Right lobe of liver (tissue), 6 donors: ENCODE measurements at regions not wholly inside any gene's neighbourhood (a gene's known extent, or its start where the extent isn't known, plus 50 kb on each side); places are given as distances from the start of the nearest gene placed in this dataset.

Experiments
- ATAC-seq, 4 donors: fragments of 200-7000 bp; cut with Tn5 transposase; one replicate each; pipeline ENCODE4 v1.9.1; 2020; ENCODE audit warnings: mild to moderate bottlenecking in 4 of 4, moderate library complexity in 4 of 4
- DNase-seq, 3 donors: peaks; one replicate each; pipeline ENCODE4 v3.0.0-alpha.2; 2020
- H3K27ac ChIP-seq, 3 donors: fragments of 200-600 bp; one replicate each; pipeline ENCODE4 v1.8.0; 2022
- H3K27me3 ChIP-seq, 2 donors: fragments of 200-600 bp; one replicate each; pipeline ENCODE4 v1.8.0; 2022
- H3K36me3 ChIP-seq, 4 donors: fragments of 200-600 bp; sonication (generic) in 1 of 4; one replicate each; pipeline versions ENCODE4 v1.5.1 to v1.8.0; 2017 to 2022; ENCODE audit warnings: control low read depth in 1 of 4
- H3K4me1 ChIP-seq, 4 donors: fragments of 200-600 bp; sonication (generic) in 1 of 4; one replicate each; pipeline versions ENCODE4 v1.5.1 to v1.8.0; 2017 to 2022; ENCODE audit warnings: control low read depth in 1 of 4
- H3K4me3 ChIP-seq, 3 donors: fragments of 200-600 bp; one replicate each; pipeline ENCODE4 v1.8.0; 2022
- H3K9me3 ChIP-seq, 4 donors: fragments of 200-600 bp; sonication (generic) in 1 of 4; one replicate each; pipeline versions ENCODE4 v1.5.1 to v1.8.0; 2017 to 2022; ENCODE audit warnings: control low read depth in 1 of 4
- CTCF ChIP-seq, 4 donors: fragments of 200-600 bp in 3 of 4; fragments of 450-650 bp in 1 of 4; IDR thresholded peaks; one replicate each; pipeline versions ENCODE4 v1.5.1 to v1.8.0; 2016 to 2022; ENCODE audit warnings: antibody characterized with exemption in 4 of 4, mild to moderate bottlenecking in 2 of 4
- POLR2A ChIP-seq: fragments of 450-650 bp; IDR thresholded peaks from one replicate; pipeline ENCODE4 v1.6.1; 2017; ENCODE audit warnings: antibody characterized with exemption, mild to moderate bottlenecking
- WGBS: methylation state at CpG from one replicate; pipeline ENCODE4 v1.1.6; 2018; ENCODE audit warnings: low coverage, low lambda C conversion rate; ENCODE audit not compliant: insufficient coverage; ENCODE audit errors: missing lambda C conversion rate; 5-methylcytosine and 5-hydroxymethylcytosine counted together
- intact Hi-C, 2 donors: fragments of 100-400 bp; cut with DNase I; formaldehyde crosslinking; loops; one replicate each; pipeline versions ENCODE4 v1.11.2 to v1.14.1; 2022
- donor health status: DM: no; HTN: yes; CAD: no.
- donor health status: DM: no; HTN: no; CAD: no.
- donor health status: DM: no; HTN: no; CAD: no.
- donor health status: DM: no; HTN: yes; CAD: no.
- donor health status: DM: no; HTN: yes; CAD: no.

- TF ChIP-seq CTCF (IDR thresholded peaks at IDR 0.05) (no peak), POLR2A (no peak)
- Histone ChIP-seq H3K4me1 (no peaks in the 10 kb centered on the region), H3K9me3 (no peaks in the 10 kb centered on the region), H3K36me3 (no peaks in the 10 kb centered on the region), H3K27ac (no peak overlapping the region), H3K4me3 (no peak overlapping the region), H3K27me3 (no peaks in the 10 kb centered on the region)
- 78% methylated on average over 4 of the region's 4 CpGs for WGBS
- intact Hi-C loops, result no loop called here
- no peak for ATAC-seq
- DNase-seq, result no peak
Observed at GRCh38 chr11:37505406-37505805, 907.4 kb upstream of the RAG2 start.

GRCh38 chr11:37504921-37505320 is 906.9 kb upstream of the RAG2 start:
- no peak for ATAC-seq
- Histone ChIP-seq H3K27me3 (no peaks in the 10 kb centered on the region), H3K4me1 (no peaks in the 10 kb centered on the region), H3K9me3 (no peaks in the 10 kb centered on the region), H3K36me3 (no peaks in the 10 kb centered on the region), H3K4me3 (no peak overlapping the region), H3K27ac (no peak overlapping the region)
- intact Hi-C loops, result no loop called here
- 56% methylated on average over 3 of the region's 3 CpGs for WGBS
- TF ChIP-seq CTCF (IDR thresholded peaks at IDR 0.05), result no peak
- TF ChIP-seq POLR2A, result no peak
- no peak for DNase-seq

- no peaks in the 10 kb centered on the region for H3K36me3 ChIP-seq
- WGBS, result 47% methylated on average over 3 of the region's 3 CpGs
- no peak overlapping the region for H3K4me3 ChIP-seq
- TF ChIP-seq CTCF (IDR thresholded peaks at IDR 0.05), result no peak
- TF ChIP-seq POLR2A, result no peak
- H3K9me3 ChIP-seq, result no peaks in the 10 kb centered on the region
- H3K27me3 ChIP-seq, result no peaks in the 10 kb centered on the region
- intact Hi-C loops, result no loop called here
- no peaks in the 10 kb centered on the region for H3K4me1 ChIP-seq
- ATAC-seq (peak in 1 of 4 donors; percentile 50), DNase-seq (no peak)
- H3K27ac ChIP-seq, result no peak overlapping the region
Observed at GRCh38 chr11:37504060-37504611, 906.1 kb upstream of the RAG2 start.

GRCh38 chr11:37503411-37504059 is 905.5 kb upstream of the RAG2 start:
- intact Hi-C loops, result no loop called here

More at GRCh38 chr11:37503411-37504059, 905.5 kb upstream of the RAG2 start:
- no peaks in the 10 kb centered on the region for H3K27me3 ChIP-seq
- no peaks in the 10 kb centered on the region for H3K4me1 ChIP-seq
- TF ChIP-seq POLR2A (no peak), CTCF (IDR thresholded peaks at IDR 0.05) (no peak)
- no peaks in the 10 kb centered on the region for H3K36me3 ChIP-seq
- no peak overlapping the region for H3K4me3 ChIP-seq
- ATAC-seq (no peak), DNase-seq (no peak)
- H3K27ac ChIP-seq, result no peak overlapping the region
- WGBS, result 55% methylated on average over 2 of the region's 2 CpGs
- H3K9me3 ChIP-seq, result no peaks in the 10 kb centered on the region
